ENCODE measurements at regions not wholly inside any gene's neighbourhood (a gene's known extent, or its start where the extent isn't known, plus 50 kb on each side); places are given as distances from the start of the nearest gene placed in this dataset.
"Not testable (repeated sequence)": the region's sequence is repeated elsewhere in the genome, so short reads cannot be mapped to it uniquely, and the experiment has no call there.

- DNase-seq (ENCODE audit: low read depth): no peak
- TF ChIP-seq CTCF (conservative IDR thresholded peaks at IDR 0.05; ENCODE audit: low read depth, low read length): no peak
- no peak overlapping the region for H3K4me3 ChIP-seq (ENCODE audit: low read depth, low read length)
Observed at GRCh38 chr7:92914645-92915044, 78.3 kb upstream of the CDK6 start.

GRCh38 chr7:92913849-92914248, 77.5 kb upstream of the CDK6 start:
- TF ChIP-seq CTCF (conservative IDR thresholded peaks at IDR 0.05; ENCODE audit: low read depth, low read length): no peak
- no peak for DNase-seq (ENCODE audit: low read depth)
- H3K4me3 ChIP-seq (ENCODE audit: low read depth, low read length): no peak overlapping the region

GRCh38 chr7:92910976-92911375, 74.6 kb upstream of the CDK6 start:
- no peak overlapping the region for H3K4me3 ChIP-seq (ENCODE audit: low read depth, low read length)
- no peak for DNase-seq (ENCODE audit: low read depth)
- TF ChIP-seq CTCF (conservative IDR thresholded peaks at IDR 0.05; ENCODE audit: low read depth, low read length): no peak

GRCh38 chr7:92909686-92910475, 73.5 kb upstream of the CDK6 start:
- TF ChIP-seq CTCF (conservative IDR thresholded peaks at IDR 0.05; ENCODE audit: low read depth, low read length): no peak
- no peak for DNase-seq (ENCODE audit: low read depth)
- no peak overlapping the region for H3K4me3 ChIP-seq (ENCODE audit: low read depth, low read length)

- peak; percentile 88 for DNase-seq (ENCODE audit: low read depth)
- no peak overlapping the region for H3K4me3 ChIP-seq (ENCODE audit: low read depth, low read length)
- no peak for TF ChIP-seq CTCF (conservative IDR thresholded peaks at IDR 0.05; ENCODE audit: low read depth, low read length)
Observed at GRCh38 chr7:92904244-92905131, 68.1 kb upstream of the CDK6 start.

GRCh38 chr7:92898798-92899197, 62.4 kb upstream of the CDK6 start:
- no peak overlapping the region for H3K4me3 ChIP-seq (ENCODE audit: low read depth, low read length)
- TF ChIP-seq CTCF (conservative IDR thresholded peaks at IDR 0.05; ENCODE audit: low read depth, low read length): no peak
- DNase-seq (ENCODE audit: low read depth): no peak

GRCh38 chr7:92894857-92895256, 58.5 kb upstream of the CDK6 start:
- not testable (repeated sequence) for H3K4me3 ChIP-seq (ENCODE audit: low read depth, low read length); DNase-seq (ENCODE audit: low read depth)

All from epithelial cell of proximal tubule (primary cell).